ENCODE measurements at regions not wholly inside any gene's neighbourhood (a gene's known extent, or its start where the extent isn't known, plus 50 kb on each side); places are given as distances from the start of the nearest gene placed in this dataset.

GRCh38 chrX:137187540-137187939 is 153.7 kb upstream of the GPR101 start:
- no TSS peak for BruUV-seq (replicated peaks)

DNA sequence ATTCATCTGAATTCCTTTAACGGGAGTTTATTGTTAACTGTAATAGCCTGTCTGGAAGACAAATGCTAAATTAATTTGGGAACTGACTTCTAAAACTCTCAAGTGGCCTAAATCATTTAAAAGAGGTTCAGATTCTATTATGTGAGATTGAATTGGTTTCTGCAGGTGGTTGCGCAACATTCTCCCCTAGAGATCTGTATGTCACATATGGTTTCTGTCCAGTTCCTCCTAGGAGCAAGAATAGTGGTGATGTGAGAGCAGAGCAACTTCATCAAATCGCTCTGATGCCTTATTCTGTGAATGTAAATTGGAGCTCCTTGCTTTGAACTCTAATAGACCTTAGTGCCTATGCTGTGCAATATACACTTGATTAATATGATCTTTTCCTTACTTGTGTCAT is 144.6 kb upstream of the GPR101 start:
- no TSS peak for BruUV-seq (replicated peaks)
- no peaks in the 10 kb centered on the region for H3K27me3 Mint-ChIP-seq (ENCODE audit: insufficient read depth, unreplicated experiment)

More at GRCh38 chrX:137187540-137187939, 153.7 kb upstream of the GPR101 start:
- no peaks in the 10 kb centered on the region for H3K36me3 Mint-ChIP-seq (ENCODE audit: insufficient read depth, unreplicated experiment)
- no peak for DNase-seq (ENCODE audit: unreplicated experiment)
- TF ChIP-seq, protein P1, sequence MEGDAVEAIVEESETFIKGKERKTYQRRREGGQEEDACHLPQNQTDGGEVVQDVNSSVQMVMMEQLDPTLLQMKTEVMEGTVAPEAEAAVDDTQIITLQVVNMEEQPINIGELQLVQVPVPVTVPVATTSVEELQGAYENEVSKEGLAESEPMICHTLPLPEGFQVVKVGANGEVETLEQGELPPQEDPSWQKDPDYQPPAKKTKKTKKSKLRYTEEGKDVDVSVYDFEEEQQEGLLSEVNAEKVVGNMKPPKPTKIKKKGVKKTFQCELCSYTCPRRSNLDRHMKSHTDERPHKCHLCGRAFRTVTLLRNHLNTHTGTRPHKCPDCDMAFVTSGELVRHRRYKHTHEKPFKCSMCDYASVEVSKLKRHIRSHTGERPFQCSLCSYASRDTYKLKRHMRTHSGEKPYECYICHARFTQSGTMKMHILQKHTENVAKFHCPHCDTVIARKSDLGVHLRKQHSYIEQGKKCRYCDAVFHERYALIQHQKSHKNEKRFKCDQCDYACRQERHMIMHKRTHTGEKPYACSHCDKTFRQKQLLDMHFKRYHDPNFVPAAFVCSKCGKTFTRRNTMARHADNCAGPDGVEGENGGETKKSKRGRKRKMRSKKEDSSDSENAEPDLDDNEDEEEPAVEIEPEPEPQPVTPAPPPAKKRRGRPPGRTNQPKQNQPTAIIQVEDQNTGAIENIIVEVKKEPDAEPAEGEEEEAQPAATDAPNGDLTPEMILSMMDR (IDR thresholded peaks at IDR 0.05; ENCODE audit: unreplicated experiment), result no peak
- ChIA-PET POLR2A (no interaction called here), CTCF (interaction anchor here (0.5 to 1.4 kb wide), 2 partner anchors 21 to 234 kb away, joined by 3 to 5 read pairs; no protein-coding TSS in a partner anchor)
- H3K4me3 Mint-ChIP-seq (ENCODE audit: unreplicated experiment), result no peak overlapping the region
- H3K4me1 Mint-ChIP-seq (ENCODE audit: insufficient read depth, unreplicated experiment), result no peaks in the 10 kb centered on the region
- intact Hi-C loops (cut with micrococcal nuclease), result no loop called here
- H3K27ac Mint-ChIP-seq (ENCODE audit: low read depth, unreplicated experiment), result no peak overlapping the region
- H3K27me3 Mint-ChIP-seq (ENCODE audit: insufficient read depth, unreplicated experiment), result peaks cover 12% of the 10 kb centered on the region
- no peaks in the 10 kb centered on the region for H3K9me3 Mint-ChIP-seq (ENCODE audit: unreplicated experiment)

DNA sequence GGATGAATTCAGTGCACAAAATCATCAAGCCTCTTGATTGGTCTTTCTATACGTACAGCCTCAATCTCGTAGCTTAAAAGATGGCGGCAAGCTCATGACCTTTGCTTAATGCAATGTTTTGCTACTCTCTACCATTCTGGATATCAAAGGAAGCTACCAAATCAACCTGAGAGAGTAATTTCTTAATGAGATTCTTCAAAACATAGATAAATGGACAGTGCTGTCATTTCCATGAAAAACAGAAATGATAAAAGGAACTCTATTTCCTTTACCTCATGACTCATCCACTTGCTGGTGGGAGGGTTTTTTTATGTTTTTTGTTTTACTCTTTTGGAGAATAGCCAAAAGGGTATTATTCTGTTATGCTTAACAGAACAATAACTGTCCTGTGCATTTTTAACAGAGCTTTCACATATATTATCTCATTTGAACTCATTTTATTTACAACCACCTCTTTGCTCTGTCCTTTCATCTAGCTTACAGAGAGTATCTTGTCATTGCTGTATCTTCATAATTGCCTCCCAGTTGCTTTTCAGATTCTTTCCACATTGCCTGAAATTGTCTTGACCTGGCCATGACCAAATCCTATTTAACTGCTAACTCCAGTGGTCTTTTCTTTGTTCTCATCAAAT is 138.6 kb upstream of the GPR101 start:
- H3K36me3 Mint-ChIP-seq (ENCODE audit: insufficient read depth, unreplicated experiment), result no peaks in the 10 kb centered on the region
- no peak overlapping the region for H3K4me3 Mint-ChIP-seq (ENCODE audit: unreplicated experiment)
- H3K27ac Mint-ChIP-seq (ENCODE audit: low read depth, unreplicated experiment), result no peak overlapping the region
- peaks cover 27% of the 10 kb centered on the region for H3K27me3 Mint-ChIP-seq (ENCODE audit: insufficient read depth, unreplicated experiment)
- intact Hi-C loops (cut with micrococcal nuclease), result no loop called here
- BruUV-seq (replicated peaks), result no TSS peak
- peak; percentile 23 for DNase-seq (ENCODE audit: unreplicated experiment)
- peaks cover 7% of the 10 kb centered on the region for H3K4me1 Mint-ChIP-seq (ENCODE audit: insufficient read depth, unreplicated experiment)
- H3K9me3 Mint-ChIP-seq (ENCODE audit: unreplicated experiment), result no peaks in the 10 kb centered on the region
- TF ChIP-seq, protein P1 (IDR thresholded peaks at IDR 0.05; ENCODE audit: unreplicated experiment), result no peak
- CTCF ChIA-PET, result interaction anchor here (0.6 to 0.9 kb wide), 3 partner anchors 24 to 1229 kb away, joined by 3 read pairs; no protein-coding TSS in a partner anchor
- POLR2A ChIA-PET, result no interaction called here

More for the DNA sequence above, 144.6 kb upstream of the GPR101 start:
- Mint-ChIP-seq H3K4me1 (ENCODE audit: insufficient read depth, unreplicated experiment) (peaks cover 9% of the 10 kb centered on the region), H3K9me3 (ENCODE audit: unreplicated experiment) (no peaks in the 10 kb centered on the region), H3K36me3 (ENCODE audit: insufficient read depth, unreplicated experiment) (no peaks in the 10 kb centered on the region), H3K27ac (ENCODE audit: low read depth, unreplicated experiment) (no peak overlapping the region), H3K4me3 (ENCODE audit: unreplicated experiment) (no peak overlapping the region)
- ChIA-PET POLR2A (no interaction called here), CTCF (interaction anchor here (0.7 to 1.6 kb wide), 4 partner anchors 12 to 743 kb away, joined by 3 to 5 read pairs (median 3); no protein-coding TSS in a partner anchor)
- intact Hi-C loops (cut with micrococcal nuclease), result no loop called here
- TF ChIP-seq, protein P1 (IDR thresholded peaks at IDR 0.05; ENCODE audit: unreplicated experiment), result no peak
- DNase-seq (ENCODE audit: unreplicated experiment), result no peak

- Mint-ChIP-seq H3K27ac (ENCODE audit: low read depth, unreplicated experiment) (no peak overlapping the region), H3K9me3 (ENCODE audit: unreplicated experiment) (no peaks in the 10 kb centered on the region), H3K36me3 (ENCODE audit: insufficient read depth, unreplicated experiment) (no peaks in the 10 kb centered on the region), H3K4me1 (ENCODE audit: insufficient read depth, unreplicated experiment) (peaks cover 7% of the 10 kb centered on the region), H3K4me3 (ENCODE audit: unreplicated experiment) (no peak overlapping the region), H3K27me3 (ENCODE audit: insufficient read depth, unreplicated experiment) (peaks cover 27% of the 10 kb centered on the region)
- ChIA-PET CTCF (interaction anchor here (0.6 to 0.8 kb wide), 3 partner anchors 10 to 129 kb away, joined by 3 to 4 read pairs (median 3); no protein-coding TSS in a partner anchor), POLR2A (no interaction called here)
- no TSS peak for BruUV-seq (replicated peaks)
- TF ChIP-seq, protein P1 (IDR thresholded peaks at IDR 0.05; ENCODE audit: unreplicated experiment), result no peak
- intact Hi-C loops (cut with micrococcal nuclease), result no loop called here
- no peak for DNase-seq (ENCODE audit: unreplicated experiment)
These were observed 137.8 kb upstream of the GPR101 start for GRCh38 chrX:137171626-137172025.

Data from MCF 10A (cell line).